Trophoblast cell (in vitro differentiated cells and primary cell): ENCODE measurements at regions not wholly inside any gene's neighbourhood (a gene's known extent, or its start where the extent isn't known, plus 50 kb on each side); places are given as distances from the start of the nearest gene placed in this dataset.
A peak's percentile ranks its signal among the peaks of the same experiment; 100 is the strongest.

Experiments
- DNase-seq, 2 donors: peaks; one replicate each; pipeline ENCODE4 v3.0.0-alpha.2; 2016
- H2AFZ ChIP-seq: 2 replicates; pipeline ENCODE4 v1.6.1; 2013; ENCODE audit warnings: low read length, moderate library complexity, mild to moderate bottlenecking; ENCODE audit not compliant: insufficient read depth, poor library complexity
- H2AK5ac ChIP-seq: 2 replicates; pipeline ENCODE4 v1.6.1; 2013; ENCODE audit warnings: mild to moderate bottlenecking, low read length
- H2BK120ac ChIP-seq: 2 replicates; pipeline ENCODE4 v1.6.1; 2013; ENCODE audit warnings: low read length, mild to moderate bottlenecking, moderate library complexity; ENCODE audit not compliant: insufficient read depth, poor library complexity
- H2BK12ac ChIP-seq: 2 replicates; pipeline ENCODE4 v1.6.1; 2013; ENCODE audit warnings: mild to moderate bottlenecking, low read length, moderate library complexity
- H2BK5ac ChIP-seq: 2 replicates; pipeline ENCODE4 v1.6.1; 2013; ENCODE audit warnings: low read length, low read depth, moderate library complexity, mild to moderate bottlenecking; ENCODE audit not compliant: poor library complexity
- H3K14ac ChIP-seq: 2 replicates; pipeline ENCODE4 v1.6.1; 2013; ENCODE audit warnings: mild to moderate bottlenecking, low read length
- H3K18ac ChIP-seq: 2 replicates; pipeline ENCODE4 v1.6.1; 2013; ENCODE audit warnings: mild to moderate bottlenecking, low read length
- H3K23ac ChIP-seq: 2 replicates; pipeline ENCODE4 v1.6.1; 2013; ENCODE audit warnings: low read length
- H3K27ac ChIP-seq: 2 replicates; pipeline ENCODE4 v1.5.1; 2013; ENCODE audit warnings: low read depth, mild to moderate bottlenecking, inconsistent platforms, low read length, moderate library complexity
- H3K27me3 ChIP-seq: 2 replicates; pipeline ENCODE4 v1.6.1; 2013; ENCODE audit warnings: inconsistent platforms, mild to moderate bottlenecking, low read length, moderate library complexity; ENCODE audit not compliant: insufficient read depth
- H3K36me3 ChIP-seq, 2 experiments: 1 replicate in 1 of 2; 2 replicates in 1 of 2; pipeline ENCODE4 v1.6.1; 2013; ENCODE audit warnings: low read length in 2 of 2, mild to moderate bottlenecking in 2 of 2, moderate library complexity in 1 of 2; ENCODE audit not compliant: insufficient read depth in 2 of 2, control insufficient read depth in 1 of 2
- H3K4ac ChIP-seq: 2 replicates; pipeline ENCODE4 v1.6.1; 2013; ENCODE audit warnings: low read depth, mild to moderate bottlenecking, low read length, moderate library complexity
- H3K4me1 ChIP-seq, 2 experiments: 1 replicate in 1 of 2; 2 replicates in 1 of 2; pipeline ENCODE4 v1.6.1; 2013; ENCODE audit warnings: low read length in 2 of 2, mild to moderate bottlenecking in 2 of 2, moderate library complexity in 1 of 2; ENCODE audit not compliant: insufficient read depth in 2 of 2, control insufficient read depth in 1 of 2
- H3K4me2 ChIP-seq: 2 replicates; pipeline ENCODE4 v1.6.1; 2013; ENCODE audit warnings: inconsistent platforms, mild to moderate bottlenecking, low read length, moderate library complexity
- H3K4me3 ChIP-seq: 2 replicates; pipeline ENCODE4 v1.5.1; 2013; ENCODE audit warnings: mild to moderate bottlenecking, low read depth, low read length, inconsistent platforms
- H3K79me1 ChIP-seq: one replicate; pipeline ENCODE4 v1.6.1; 2013; ENCODE audit warnings: low read length
- H3K79me2 ChIP-seq: 2 replicates; pipeline ENCODE4 v1.6.1; 2013; ENCODE audit warnings: low read length, mild to moderate bottlenecking; ENCODE audit not compliant: control insufficient read depth, insufficient read depth, poor library complexity
- H3K9ac ChIP-seq: 2 replicates; pipeline ENCODE4 v1.6.1; 2013; ENCODE audit warnings: mild to moderate bottlenecking, low read length
- H3K9me3 ChIP-seq: 2 replicates; pipeline ENCODE4 v1.6.1; 2013; ENCODE audit warnings: low read depth, mild to moderate bottlenecking, control low read depth, inconsistent platforms, low read length; ENCODE audit not compliant: insufficient read depth
- H4K12ac ChIP-seq: 2 replicates; pipeline ENCODE4 v1.6.1; 2013; ENCODE audit warnings: low read depth, mild to moderate bottlenecking, low read length, moderate library complexity
- H4K8ac ChIP-seq: 2 replicates; pipeline ENCODE4 v1.6.1; 2013; ENCODE audit warnings: low read depth, mild to moderate bottlenecking, low read length, moderate library complexity
- H4K91ac ChIP-seq: one replicate; pipeline ENCODE4 v1.6.1; 2013; ENCODE audit warnings: low read depth, mild to moderate bottlenecking, low read length, moderate library complexity
- WGBS: extraction: QIAGEN DNeasy Blood & Tissue Kit; methylation state at CpG from one replicate; pipeline ENCODE4 v1.1.7; 2013; ENCODE audit warnings: missing lambda C conversion rate; ENCODE audit not compliant: insufficient read length, insufficient coverage; ENCODE audit errors: extremely low coverage; 5-methylcytosine and 5-hydroxymethylcytosine counted together

DNA sequence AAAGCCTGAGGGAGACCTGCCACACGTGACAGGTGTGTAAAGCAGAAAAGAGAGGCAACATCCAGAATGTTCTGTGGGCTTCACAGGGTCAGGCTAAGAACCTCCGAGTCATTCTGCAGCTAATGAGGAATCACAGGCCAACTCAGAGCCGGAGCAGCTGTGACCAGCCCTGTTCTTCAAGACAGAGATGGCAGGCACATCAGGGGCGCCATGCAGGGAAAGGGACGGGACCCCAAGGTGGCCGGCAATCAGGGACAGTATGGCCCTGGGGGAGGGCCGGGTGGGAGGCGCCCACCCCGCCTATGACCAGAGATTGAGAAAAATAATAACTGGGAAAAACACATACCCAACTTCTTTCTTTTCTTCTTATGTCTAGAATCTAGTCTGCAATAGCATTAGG, 316.7 kb upstream of the SALL3 start:
- Histone ChIP-seq H3K27me3 (no peaks in the 10 kb centered on the region), H2BK120ac (no peak overlapping the region), H2BK12ac (no peak overlapping the region), H3K79me1 (no peaks in the 10 kb centered on the region), H4K91ac (no peak overlapping the region), H2AK5ac (no peak overlapping the region), H3K4me1 (no peaks in the 10 kb centered on the region), H3K14ac (no peak overlapping the region), H3K4me2 (no peak overlapping the region), H3K18ac (no peak overlapping the region), H3K9me3 (peaks cover 3% of the 10 kb centered on the region), H3K79me2 (no peaks in the 10 kb centered on the region), H3K4ac (no peak overlapping the region), H3K4me3 (no peak overlapping the region), H3K27ac (no peak overlapping the region), H2BK5ac (no peak overlapping the region), H4K8ac (no peak overlapping the region), H4K12ac (no peak overlapping the region), H2AFZ (no peak overlapping the region), H3K36me3 (no peaks in the 10 kb centered on the region), H3K23ac (peak overlapping the region; percentile 42), H3K9ac (no peak overlapping the region)
- no peak for DNase-seq
- WGBS, result no CpG with 5 or more reads among the region's 9 CpGs

DNA sequence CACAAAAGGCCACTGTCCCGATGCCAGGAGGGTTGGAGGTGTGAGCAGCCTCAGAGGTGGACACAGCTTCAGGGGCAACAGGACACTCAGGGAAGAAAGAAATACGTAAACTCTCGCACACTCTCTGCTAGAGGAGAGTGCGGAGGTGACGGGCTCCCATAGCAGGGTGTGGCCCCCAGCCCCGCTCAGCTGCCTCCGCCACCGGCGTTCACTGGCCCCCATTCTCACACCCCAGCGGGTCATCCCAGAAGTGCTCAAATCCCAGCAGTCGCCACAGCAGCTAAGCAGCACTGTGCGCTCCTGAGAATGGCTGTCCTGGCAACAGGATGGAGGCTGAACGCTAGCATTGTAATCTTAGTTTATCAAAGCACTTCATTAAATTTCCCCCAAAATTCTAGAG, 315.6 kb upstream of the SALL3 start:
- peaks cover 3% of the 10 kb centered on the region for H3K9me3 ChIP-seq
- no peak overlapping the region for H3K9ac ChIP-seq
- no peak overlapping the region for H2BK120ac ChIP-seq
- no CpG with 5 or more reads among the region's 13 CpGs for WGBS
- H3K27ac ChIP-seq, result no peak overlapping the region
- H3K36me3 ChIP-seq, result no peaks in the 10 kb centered on the region
- no peaks in the 10 kb centered on the region for H3K27me3 ChIP-seq
- H3K79me2 ChIP-seq, result no peaks in the 10 kb centered on the region
- no peak overlapping the region for H2BK5ac ChIP-seq
- no peak overlapping the region for H3K4me3 ChIP-seq
- H2AFZ ChIP-seq, result no peak overlapping the region
- no peak overlapping the region for H2AK5ac ChIP-seq
- H3K4ac ChIP-seq, result no peak overlapping the region
- H3K79me1 ChIP-seq, result no peaks in the 10 kb centered on the region
- H3K4me2 ChIP-seq, result no peak overlapping the region
- DNase-seq, result no peak
- H4K12ac ChIP-seq, result no peak overlapping the region
- H3K18ac ChIP-seq, result no peak overlapping the region
- H4K8ac ChIP-seq, result no peak overlapping the region
- H3K23ac ChIP-seq, result no peak overlapping the region
- H2BK12ac ChIP-seq, result no peak overlapping the region
- H4K91ac ChIP-seq, result no peak overlapping the region
- H3K14ac ChIP-seq, result no peak overlapping the region
- no peaks in the 10 kb centered on the region for H3K4me1 ChIP-seq

DNA sequence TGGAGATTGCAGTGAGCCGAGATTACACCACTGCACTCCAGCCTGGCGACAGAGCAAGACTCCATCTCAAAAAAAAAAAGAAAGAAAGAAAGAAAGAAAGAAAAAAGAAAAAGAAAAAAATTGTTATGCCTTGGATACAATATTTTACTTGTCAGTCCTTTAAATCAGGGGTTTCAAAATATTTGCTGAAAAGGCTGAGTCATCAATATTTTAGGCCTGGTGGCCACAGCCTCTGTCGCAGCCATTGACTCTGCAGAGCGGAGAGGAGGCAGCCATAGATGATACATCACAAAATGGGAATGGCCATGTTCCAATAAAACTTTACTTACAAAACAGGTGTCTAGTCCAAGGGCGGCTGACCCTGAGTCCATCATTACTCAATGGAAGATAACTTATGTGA, 314.8 kb upstream of the SALL3 start:
- DNase-seq, result no peak
- no peak overlapping the region for H3K27ac ChIP-seq
- H2BK120ac ChIP-seq, result no peak overlapping the region
- no peaks in the 10 kb centered on the region for H3K27me3 ChIP-seq
- H3K9ac ChIP-seq, result no peak overlapping the region
- H2BK12ac ChIP-seq, result no peak overlapping the region
- H4K91ac ChIP-seq, result no peak overlapping the region
- H4K12ac ChIP-seq, result no peak overlapping the region
- no peaks in the 10 kb centered on the region for H3K79me1 ChIP-seq
- no peak overlapping the region for H3K14ac ChIP-seq
- H3K9me3 ChIP-seq, result peaks cover 3% of the 10 kb centered on the region
- no peak overlapping the region for H3K4me3 ChIP-seq
- H3K36me3 ChIP-seq, result no peaks in the 10 kb centered on the region
- H2AK5ac ChIP-seq, result no peak overlapping the region
- H4K8ac ChIP-seq, result no peak overlapping the region
- no peaks in the 10 kb centered on the region for H3K4me1 ChIP-seq
- H2AFZ ChIP-seq, result no peak overlapping the region
- no peak overlapping the region for H3K23ac ChIP-seq
- H2BK5ac ChIP-seq, result no peak overlapping the region
- WGBS, result no CpG with 5 or more reads among the region's 5 CpGs
- no peak overlapping the region for H3K4me2 ChIP-seq
- H3K79me2 ChIP-seq, result no peaks in the 10 kb centered on the region
- H3K4ac ChIP-seq, result no peak overlapping the region
- no peak overlapping the region for H3K18ac ChIP-seq

DNA sequence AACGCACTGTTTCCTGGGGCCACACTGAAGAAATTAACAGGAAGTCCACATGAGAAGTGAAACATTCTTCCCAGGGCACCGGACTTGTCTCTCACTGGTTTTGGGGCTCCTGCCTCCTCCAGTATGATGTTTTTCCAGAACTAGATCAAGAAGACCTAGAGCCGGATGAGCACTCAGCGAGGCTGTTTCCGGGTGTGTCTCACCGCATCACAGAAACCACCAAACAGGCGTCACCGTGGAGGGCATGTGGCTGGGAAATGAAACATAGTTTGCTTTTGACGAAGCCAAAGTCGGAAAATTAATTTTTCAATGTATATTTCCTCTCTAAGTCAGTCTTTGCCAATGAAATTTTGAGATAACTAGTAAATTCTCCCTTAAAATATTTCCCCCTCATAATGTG, 314.0 kb upstream of the SALL3 start:
- no peak overlapping the region for H3K4me3 ChIP-seq
- no peak for DNase-seq
- no peaks in the 10 kb centered on the region for H3K27me3 ChIP-seq
- no peak overlapping the region for H3K27ac ChIP-seq
- H3K79me1 ChIP-seq, result no peaks in the 10 kb centered on the region
- no peaks in the 10 kb centered on the region for H3K36me3 ChIP-seq
- no peak overlapping the region for H3K9ac ChIP-seq
- H4K12ac ChIP-seq, result no peak overlapping the region
- H2BK5ac ChIP-seq, result no peak overlapping the region
- peaks cover 3% of the 10 kb centered on the region for H3K9me3 ChIP-seq
- H3K23ac ChIP-seq, result no peak overlapping the region
- H4K8ac ChIP-seq, result no peak overlapping the region
- no peaks in the 10 kb centered on the region for H3K79me2 ChIP-seq
- H4K91ac ChIP-seq, result no peak overlapping the region
- H2AK5ac ChIP-seq, result no peak overlapping the region
- no peak overlapping the region for H3K4ac ChIP-seq
- H2AFZ ChIP-seq, result no peak overlapping the region
- no peaks in the 10 kb centered on the region for H3K4me1 ChIP-seq
- no peak overlapping the region for H3K4me2 ChIP-seq
- H3K14ac ChIP-seq, result no peak overlapping the region
- no CpG with 5 or more reads among the region's 10 CpGs for WGBS
- H3K18ac ChIP-seq, result no peak overlapping the region
- no peak overlapping the region for H2BK12ac ChIP-seq
- H2BK120ac ChIP-seq, result no peak overlapping the region
